ENCODE measurements at regions not wholly inside any gene's neighbourhood (a gene's known extent, or its start where the extent isn't known, plus 50 kb on each side); places are given as distances from the start of the nearest gene placed in this dataset.

- TF ChIP-seq CTCF (IDR thresholded peaks at IDR 0.05) (no peak), POLR2A (IDR thresholded peaks at IDR 0.05) (no peak)
Measured at GRCh38 chr12:98437806-98438595, 77.4 kb upstream of the TMPO start.
